Epithelial cell of proximal tubule (primary cell): ENCODE measurements at regions not wholly inside any gene's neighbourhood (a gene's known extent, or its start where the extent isn't known, plus 50 kb on each side); places are given as distances from the start of the nearest gene placed in this dataset.

Source experiments
- DNase-seq: peaks from one replicate; pipeline ENCODE4 v3.0.0-alpha.2; 2011; ENCODE audit warnings: low read depth
- H3K4me3 ChIP-seq: 2 replicates; pipeline ENCODE4 v1.5.1; 2011; ENCODE audit warnings: low read depth, mild to moderate bottlenecking, low read length
- CTCF ChIP-seq: conservative IDR thresholded peaks from 2 replicates; pipeline ENCODE4 v1.5.1; 2012; ENCODE audit warnings: low read depth, mild to moderate bottlenecking, low read length

- no peak for DNase-seq
- no peak for TF ChIP-seq CTCF
- no peak overlapping the region for H3K4me3 ChIP-seq
These were observed 178.9 kb upstream of the ARID1B start for GRCh38 chr6:156598071-156598854.

GRCh38 chr6:156597095-156597494 is 180.1 kb upstream of the ARID1B start:
- no peak overlapping the region for H3K4me3 ChIP-seq
- no peak for DNase-seq
- no peak for TF ChIP-seq CTCF

- no peak for DNase-seq
- no peak overlapping the region for H3K4me3 ChIP-seq
- TF ChIP-seq CTCF = no peak
These were observed 181.7 kb upstream of the ARID1B start for GRCh38 chr6:156595476-156595875.

GRCh38 chr6:156593893-156594292 is 183.3 kb upstream of the ARID1B start:
- DNase-seq = no peak
- TF ChIP-seq CTCF = no peak
- no peak overlapping the region for H3K4me3 ChIP-seq

- TF ChIP-seq CTCF = no peak
- DNase-seq = no peak
These were observed 184.1 kb upstream of the ARID1B start for GRCh38 chr6:156593127-156593526.

GRCh38 chr6:156590482-156590881 is 186.7 kb upstream of the ARID1B start:
- TF ChIP-seq CTCF = no peak
- no peak for DNase-seq
- no peak overlapping the region for H3K4me3 ChIP-seq

More at GRCh38 chr6:156593127-156593526, 184.1 kb upstream of the ARID1B start:
- H3K4me3 ChIP-seq = no peak overlapping the region

- no peak for TF ChIP-seq CTCF
- DNase-seq = no peak
These were observed 187.9 kb upstream of the ARID1B start for GRCh38 chr6:156589281-156589680.

More at GRCh38 chr6:156589281-156589680, 187.9 kb upstream of the ARID1B start:
- no peak overlapping the region for H3K4me3 ChIP-seq
